GM19099 (cell line): ENCODE measurements at regions not wholly inside any gene's neighbourhood (a gene's known extent, or its start where the extent isn't known, plus 50 kb on each side); places are given as distances from the start of the nearest gene placed in this dataset.

Experiments
- POLR2A ChIP-seq: IDR thresholded peaks from 3 replicates; pipeline ENCODE4 v1.6.1; 2011; ENCODE audit warnings: low read depth; ENCODE audit not compliant: insufficient read length; ENCODE audit errors: extremely low read depth

- TF ChIP-seq POLR2A, result no peak
Observed at GRCh38 chr6:6704103-6705060, 115.9 kb downstream of the LY86 start.

- TF ChIP-seq POLR2A, result no peak
Observed at GRCh38 chr6:6705061-6705425, 116.5 kb downstream of the LY86 start.

- no peak for TF ChIP-seq POLR2A
Observed at GRCh38 chr6:6705915-6706675, 117.6 kb downstream of the LY86 start.

- no peak for TF ChIP-seq POLR2A
Observed at GRCh38 chr6:6707143-6707542, 118.6 kb downstream of the LY86 start.

- TF ChIP-seq POLR2A, result no peak
Observed at GRCh38 chr6:6709106-6709505, 120.6 kb downstream of the LY86 start.

GRCh38 chr6:6711031-6711785 is 122.7 kb downstream of the LY86 start:
- TF ChIP-seq POLR2A, result no peak

- TF ChIP-seq POLR2A, result no peak
Observed at GRCh38 chr6:6711832-6712448, 123.4 kb downstream of the LY86 start.

- TF ChIP-seq POLR2A, result no peak
Observed at GRCh38 chr6:6712449-6713403, 124.2 kb downstream of the LY86 start.

- TF ChIP-seq POLR2A, result no peak
Observed at GRCh38 chr6:6713657-6714056, 125.1 kb downstream of the LY86 start.

GRCh38 chr6:6714118-6714897 is 125.8 kb downstream of the LY86 start:
- no peak for TF ChIP-seq POLR2A

GRCh38 chr6:6714953-6715352 is 126.4 kb downstream of the LY86 start:
- TF ChIP-seq POLR2A, result no peak

- no peak for TF ChIP-seq POLR2A
Observed at GRCh38 chr6:6715465-6715864, 126.9 kb downstream of the LY86 start.

GRCh38 chr6:6716998-6717763 is 128.7 kb downstream of the LY86 start:
- TF ChIP-seq POLR2A, result no peak

- TF ChIP-seq POLR2A, result no peak
Observed at GRCh38 chr6:6717953-6718352, 129.4 kb downstream of the LY86 start.
